CD14-positive monocyte (primary cell): ENCODE measurements at regions not wholly inside any gene's neighbourhood (a gene's known extent, or its start where the extent isn't known, plus 50 kb on each side); places are given as distances from the start of the nearest gene placed in this dataset.

ENCODE experiments used
- DNase-seq, 3 donors: peaks; one replicate each; pipeline ENCODE4 v3.0.0-alpha.2; 2011 to 2022
- H2AFZ ChIP-seq: 2 replicates; pipeline ENCODE4 v1.6.0; 2012; ENCODE audit warnings: mild to moderate bottlenecking, low read depth, low read length, inconsistent platforms; ENCODE audit not compliant: insufficient read depth, poor library complexity, severe bottlenecking
- H3K27ac ChIP-seq, 2 donors: 1 replicate in 1 of 2; 2 replicates in 1 of 2; pipeline ENCODE4 v1.5.1; 2012 to 2013; ENCODE audit warnings: low read length in 2 of 2, control low read depth in 1 of 2, inconsistent platforms in 1 of 2, low read depth in 1 of 2, mild to moderate bottlenecking in 1 of 2
- H3K27me3 ChIP-seq, 2 donors: one replicate each; pipeline versions ENCODE4 v1.6.0 to v1.6.1; 2011 to 2013; ENCODE audit warnings: low read length in 2 of 2; ENCODE audit not compliant: control insufficient read depth in 2 of 2, insufficient read depth in 2 of 2
- H3K36me3 ChIP-seq, 2 donors: replicated peaks in 1 of 2; 1 replicate in 1 of 2; 2 replicates in 1 of 2; pipeline versions ENCODE4 v1.5.1 to v1.6.1; 2012 to 2013; ENCODE audit warnings: low read length in 2 of 2, control low read depth in 1 of 2, inconsistent platforms in 1 of 2, mild to moderate bottlenecking in 1 of 2; ENCODE audit not compliant: insufficient read depth in 2 of 2, control insufficient read depth in 1 of 2
- H3K4me1 ChIP-seq, 2 donors: 1 replicate in 1 of 2; 2 replicates in 1 of 2; pipeline versions ENCODE4 v1.5.1 to v1.6.1; 2012 to 2013; ENCODE audit warnings: low read length in 2 of 2, control low read depth in 1 of 2, inconsistent platforms in 1 of 2, mild to moderate bottlenecking in 1 of 2, moderate library complexity in 1 of 2; ENCODE audit not compliant: insufficient read depth in 2 of 2, control insufficient read depth in 1 of 2
- H3K4me2 ChIP-seq: replicated peaks from 2 replicates; pipeline ENCODE3; 2012; ENCODE audit warnings: low read length, moderate library complexity, mild to moderate bottlenecking; ENCODE audit not compliant: poor library complexity, severe bottlenecking; ENCODE audit errors: extremely low read depth
- H3K4me3 ChIP-seq, 3 experiments: fragments of 200-600 bp in 1 of 3; sonication (generic) in 1 of 3; replicated peaks in 1 of 3; 1 replicate in 2 of 3; 2 replicates in 1 of 3; pipeline ENCODE4 v1.5.1; 2011 to 2013; ENCODE audit warnings: low read length in 3 of 3, mild to moderate bottlenecking in 3 of 3, control low read depth in 2 of 3, low read depth in 2 of 3, inconsistent platforms in 1 of 3, moderate library complexity in 1 of 3
- H3K79me2 ChIP-seq: 2 replicates; pipeline ENCODE4 v1.6.0; 2012; ENCODE audit warnings: mild to moderate bottlenecking, control low read depth, inconsistent platforms, low read length, moderate library complexity; ENCODE audit not compliant: insufficient read depth
- H3K9ac ChIP-seq: 2 replicates; pipeline ENCODE4 v1.6.0; 2017; ENCODE audit warnings: low read length, mild to moderate bottlenecking; ENCODE audit not compliant: insufficient read depth, poor library complexity, severe bottlenecking
- H3K9me3 ChIP-seq, 2 donors: replicated peaks in 1 of 2; 1 replicate in 1 of 2; 2 replicates in 1 of 2; pipeline versions ENCODE4 v1.5.1 to v1.6.1; 2012 to 2013; ENCODE audit warnings: low read length in 2 of 2, control low read depth in 1 of 2; ENCODE audit not compliant: control insufficient read depth in 1 of 2, insufficient read depth in 1 of 2
- H4K20me1 ChIP-seq: 2 replicates; pipeline ENCODE4 v1.6.0; 2012; ENCODE audit warnings: mild to moderate bottlenecking, low read length, control low read depth, moderate library complexity; ENCODE audit not compliant: insufficient read depth
- H3K27ac Mint-ChIP-seq, 7 donors: one replicate each; pipeline ENCODE4 v1.8.0; 2020; ENCODE audit warnings: mild to moderate bottlenecking in 7 of 7, mixed read lengths in 7 of 7, moderate library complexity in 6 of 7, inconsistent platforms in 2 of 7
- H3K27me3 Mint-ChIP-seq, 3 donors: one replicate each; pipeline ENCODE4 v1.8.0; 2021 to 2022; ENCODE audit warnings: low read depth in 3 of 3, mild to moderate bottlenecking in 3 of 3, mixed read lengths in 3 of 3, moderate library complexity in 3 of 3, inconsistent platforms in 1 of 3
- H3K36me3 Mint-ChIP-seq, 2 donors: one replicate each; pipeline ENCODE4 v1.8.0; 2020; ENCODE audit warnings: mixed read lengths in 2 of 2, inconsistent platforms in 1 of 2, mild to moderate bottlenecking in 1 of 2
- H3K4me1 Mint-ChIP-seq: one replicate; pipeline ENCODE4 v1.8.0; 2020; ENCODE audit warnings: mild to moderate bottlenecking, mixed read lengths
- H3K4me3 Mint-ChIP-seq, 2 donors: one replicate each; pipeline ENCODE4 v1.8.0; 2020; ENCODE audit warnings: mild to moderate bottlenecking in 2 of 2, mixed read lengths in 2 of 2, moderate library complexity in 1 of 2
- H3K9me3 Mint-ChIP-seq, 7 donors: one replicate each; pipeline ENCODE4 v1.8.0; 2020 to 2022; ENCODE audit warnings: mixed read lengths in 7 of 7, mild to moderate bottlenecking in 6 of 7, moderate library complexity in 6 of 7, inconsistent platforms in 2 of 7
- CTCF ChIP-seq: fragments of 200-600 bp; IDR thresholded peaks from one replicate; pipeline ENCODE4 v1.8.0; 2022; ENCODE audit warnings: antibody characterized with exemption, mild to moderate bottlenecking
- intact Hi-C, 2 donors: fragments of 100-400 bp; cut with micrococcal nuclease; formaldehyde crosslinking; loops; one replicate each; pipeline versions ENCODE4 v1.15.0 to v1.15.1; 2023

- H3K9me3 Mint-ChIP-seq = peaks cover 0 to 10% (median 1%) of the 10 kb centered on the region in 7 donors
- H3K79me2 ChIP-seq = no peaks in the 10 kb centered on the region
- peaks cover 7% of the 10 kb centered on the region for H3K4me1 Mint-ChIP-seq
- intact Hi-C loops = no loop called here
- no peak overlapping the region for H3K4me3 Mint-ChIP-seq
- H3K27ac ChIP-seq = no peak overlapping the region
- no peak overlapping the region for H3K27ac Mint-ChIP-seq
- H4K20me1 ChIP-seq = no peaks in the 10 kb centered on the region
- no peaks in the 10 kb centered on the region for H3K36me3 Mint-ChIP-seq
- peaks cover 0 to 16% of the 10 kb centered on the region in 2 donors for H3K27me3 ChIP-seq
- no peak for DNase-seq
- no peak overlapping the region for H3K4me2 ChIP-seq
- TF ChIP-seq CTCF = no peak
- no peaks in the 10 kb centered on the region for H3K4me1 ChIP-seq
- H3K36me3 ChIP-seq = no peaks in the 10 kb centered on the region
- H3K27me3 Mint-ChIP-seq = peaks cover 11 to 32% (median 17%) of the 10 kb centered on the region in 3 donors
- no peak overlapping the region for H3K4me3 ChIP-seq
- H3K9me3 ChIP-seq = no peaks in the 10 kb centered on the region
- no peak overlapping the region for H3K9ac ChIP-seq
- H2AFZ ChIP-seq = no peak overlapping the region
Measured at GRCh38 chr22:27422442-27422841, 379.1 kb downstream of the MN1 start.

DNA sequence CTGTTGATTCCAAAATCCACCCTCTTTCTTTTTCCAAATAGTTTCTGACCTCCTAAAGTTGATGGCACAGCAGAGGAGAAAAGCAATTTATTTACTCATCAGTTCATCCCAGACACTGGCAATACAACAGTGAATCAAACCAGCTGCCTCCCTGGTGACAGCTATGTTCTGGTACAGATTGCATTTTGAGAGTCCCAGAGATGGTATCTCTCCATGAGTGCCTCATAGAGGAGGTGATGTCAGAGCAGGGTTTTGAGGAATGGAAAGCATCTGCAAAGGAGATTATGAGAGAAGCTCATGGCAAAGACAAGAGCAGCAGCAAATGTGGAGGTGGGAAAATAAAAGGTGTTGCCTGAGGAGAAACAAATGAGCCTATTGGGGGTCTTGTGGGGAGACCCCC lies 377.2 kb downstream of the MN1 start:
- Histone ChIP-seq H3K36me3 (no peaks in the 10 kb centered on the region), H3K9me3 (no peaks in the 10 kb centered on the region), H3K27ac (no peak overlapping the region), H2AFZ (no peak overlapping the region), H3K9ac (no peak overlapping the region), H3K27me3 (peaks cover 0 to 16% of the 10 kb centered on the region in 2 donors), H3K4me2 (no peak overlapping the region), H3K4me1 (no peaks in the 10 kb centered on the region), H3K79me2 (no peaks in the 10 kb centered on the region), H4K20me1 (no peaks in the 10 kb centered on the region), H3K4me3 (no peak overlapping the region)
- intact Hi-C loops = no loop called here
- Mint-ChIP-seq H3K4me3 (no peak overlapping the region), H3K4me1 (peaks cover 7% of the 10 kb centered on the region), H3K36me3 (no peaks in the 10 kb centered on the region), H3K27me3 (peaks cover 11 to 29% (median 21%) of the 10 kb centered on the region in 3 donors), H3K27ac (no peak overlapping the region), H3K9me3 (peaks cover 0 to 11% (median 3%) of the 10 kb centered on the region in 7 donors)
- no peak for DNase-seq
- no peak for TF ChIP-seq CTCF
